Tibial nerve (tissue), 4 donors: ENCODE measurements at regions not wholly inside any gene's neighbourhood (a gene's known extent, or its start where the extent isn't known, plus 50 kb on each side); places are given as distances from the start of the nearest gene placed in this dataset.

ENCODE experiments used
- DNase-seq, 2 donors: peaks; one replicate each; pipeline ENCODE4 v3.0.0-alpha.2; 2019; ENCODE audit warnings: low spot score in 2 of 2
- H3K27ac ChIP-seq, 4 donors: fragments of 200-600 bp; sonication (generic) in 3 of 4; one replicate each; pipeline ENCODE4 v1.5.1; 2017 to 2019; ENCODE audit warnings: mild to moderate bottlenecking in 1 of 4
- H3K27me3 ChIP-seq, 2 donors: fragments of 200-600 bp; sonication (generic) in 1 of 2; one replicate each; pipeline versions ENCODE4 v1.5.1 to v1.6.0; 2017 to 2019
- H3K36me3 ChIP-seq, 3 donors: fragments of 200-600 bp; sonication (generic); one replicate each; pipeline ENCODE4 v1.5.1; 2018 to 2019
- H3K4me1 ChIP-seq, 4 donors: fragments of 200-600 bp; sonication (generic) in 3 of 4; one replicate each; pipeline ENCODE4 v1.5.1; 2017 to 2019
- H3K4me3 ChIP-seq, 4 donors: fragments of 200-600 bp; sonication (generic) in 3 of 4; one replicate each; pipeline ENCODE4 v1.5.1; 2017 to 2019; ENCODE audit warnings: mild to moderate bottlenecking in 1 of 4, moderate library complexity in 1 of 4
- H3K9me3 ChIP-seq, 4 donors: fragments of 200-600 bp; sonication (generic) in 3 of 4; one replicate each; pipeline ENCODE4 v1.5.1; 2017 to 2019
- EP300 ChIP-seq, 2 donors: sonication (generic); formaldehyde crosslinking; IDR thresholded peaks; one replicate each; pipeline ENCODE4 v1.6.1; 2017; ENCODE audit warnings: antibody characterized with exemption in 2 of 2, mild to moderate bottlenecking in 1 of 2
- POLR2A ChIP-seq, 2 donors: fragments of 450-650 bp; IDR thresholded peaks; one replicate each; pipeline ENCODE4 v1.6.1; 2017; ENCODE audit warnings: antibody characterized with exemption in 2 of 2, mild to moderate bottlenecking in 2 of 2, moderate library complexity in 2 of 2
- WGBS, 2 donors: methylation state at CpG; one replicate each; pipeline ENCODE4 v1.1.5; 2018; 5-methylcytosine and 5-hydroxymethylcytosine counted together
- TF ChIP-seq, protein P1 (sequence below), 5 experiments: fragments of 200-600 bp in 3 of 5; fragments of 450-650 bp in 2 of 5; sonication (generic) in 3 of 5; IDR thresholded peaks; one replicate each; pipeline ENCODE4 v1.5.1; 2016 to 2019; ENCODE audit warnings: antibody characterized with exemption in 5 of 5, mild to moderate bottlenecking in 3 of 5, moderate library complexity in 2 of 5

DNA sequence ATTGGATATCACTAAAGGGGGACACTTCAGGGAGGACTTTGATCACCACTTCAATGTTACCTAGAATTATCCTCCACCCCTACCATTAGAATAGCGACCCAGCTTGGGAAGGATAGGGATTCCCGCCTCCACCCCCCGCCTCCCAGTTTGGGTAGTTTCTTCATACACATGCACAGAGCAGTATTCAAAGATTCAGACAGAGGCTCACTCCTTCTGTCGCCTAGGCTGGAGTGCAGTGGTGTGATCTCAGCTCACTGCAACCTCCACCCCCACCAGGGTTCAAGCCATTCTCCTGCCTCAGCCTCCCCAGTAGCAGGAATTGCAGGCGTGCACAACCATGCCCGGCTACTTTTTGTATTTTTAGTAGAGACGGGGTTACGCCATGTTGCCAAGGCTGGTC lies 1166.1 kb downstream of the TYW1 start:
- DNase-seq = no peak
- Histone ChIP-seq H3K4me1 (no peaks in the 10 kb centered on the region), H3K27me3 (no peaks in the 10 kb centered on the region), H3K27ac (no peak overlapping the region), H3K4me3 (no peak overlapping the region), H3K9me3 (no peaks in the 10 kb centered on the region), H3K36me3 (no peaks in the 10 kb centered on the region)
- 77 to 88% methylated on average over 8 of the region's 8 CpGs for WGBS, 2 donors
- TF ChIP-seq POLR2A (IDR thresholded peaks at IDR 0.05) (no peak), EP300 (IDR thresholded peaks at IDR 0.05) (no peak)
- TF ChIP-seq, protein P1, sequence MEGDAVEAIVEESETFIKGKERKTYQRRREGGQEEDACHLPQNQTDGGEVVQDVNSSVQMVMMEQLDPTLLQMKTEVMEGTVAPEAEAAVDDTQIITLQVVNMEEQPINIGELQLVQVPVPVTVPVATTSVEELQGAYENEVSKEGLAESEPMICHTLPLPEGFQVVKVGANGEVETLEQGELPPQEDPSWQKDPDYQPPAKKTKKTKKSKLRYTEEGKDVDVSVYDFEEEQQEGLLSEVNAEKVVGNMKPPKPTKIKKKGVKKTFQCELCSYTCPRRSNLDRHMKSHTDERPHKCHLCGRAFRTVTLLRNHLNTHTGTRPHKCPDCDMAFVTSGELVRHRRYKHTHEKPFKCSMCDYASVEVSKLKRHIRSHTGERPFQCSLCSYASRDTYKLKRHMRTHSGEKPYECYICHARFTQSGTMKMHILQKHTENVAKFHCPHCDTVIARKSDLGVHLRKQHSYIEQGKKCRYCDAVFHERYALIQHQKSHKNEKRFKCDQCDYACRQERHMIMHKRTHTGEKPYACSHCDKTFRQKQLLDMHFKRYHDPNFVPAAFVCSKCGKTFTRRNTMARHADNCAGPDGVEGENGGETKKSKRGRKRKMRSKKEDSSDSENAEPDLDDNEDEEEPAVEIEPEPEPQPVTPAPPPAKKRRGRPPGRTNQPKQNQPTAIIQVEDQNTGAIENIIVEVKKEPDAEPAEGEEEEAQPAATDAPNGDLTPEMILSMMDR (IDR thresholded peaks at IDR 0.05) = no peak

DNA sequence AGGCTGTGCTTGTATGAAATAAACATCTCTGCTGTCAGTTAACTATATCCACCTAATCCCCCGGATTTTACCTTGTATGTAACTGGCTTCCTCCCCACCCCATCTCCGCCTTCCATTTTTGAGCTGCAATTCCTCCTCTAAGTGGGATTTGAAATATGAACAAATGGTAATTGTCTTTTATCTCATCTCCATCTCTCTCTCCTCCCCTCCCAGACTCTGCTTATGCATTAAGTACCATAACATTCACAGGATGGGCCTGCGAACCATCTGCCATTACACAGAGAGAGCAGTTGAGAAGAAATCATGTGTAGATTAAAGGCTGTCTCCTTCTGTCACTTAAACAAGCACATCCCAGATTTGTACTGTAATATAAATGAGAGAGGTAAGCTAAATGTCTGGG lies 1169.9 kb downstream of the TYW1 start:
- TF ChIP-seq POLR2A (IDR thresholded peaks at IDR 0.05) = no peak
- TF ChIP-seq, protein P1 (IDR thresholded peaks at IDR 0.05) = no peak
- no peak for TF ChIP-seq EP300 (IDR thresholded peaks at IDR 0.05)
- Histone ChIP-seq H3K4me1 (no peaks in the 10 kb centered on the region), H3K36me3 (no peaks in the 10 kb centered on the region), H3K27ac (no peak overlapping the region), H3K27me3 (no peaks in the 10 kb centered on the region), H3K9me3 (no peaks in the 10 kb centered on the region), H3K4me3 (no peak overlapping the region)
- WGBS, 2 donors = 40 to 42% methylated on average over 3 of the region's 3 CpGs
- no peak for DNase-seq

DNA sequence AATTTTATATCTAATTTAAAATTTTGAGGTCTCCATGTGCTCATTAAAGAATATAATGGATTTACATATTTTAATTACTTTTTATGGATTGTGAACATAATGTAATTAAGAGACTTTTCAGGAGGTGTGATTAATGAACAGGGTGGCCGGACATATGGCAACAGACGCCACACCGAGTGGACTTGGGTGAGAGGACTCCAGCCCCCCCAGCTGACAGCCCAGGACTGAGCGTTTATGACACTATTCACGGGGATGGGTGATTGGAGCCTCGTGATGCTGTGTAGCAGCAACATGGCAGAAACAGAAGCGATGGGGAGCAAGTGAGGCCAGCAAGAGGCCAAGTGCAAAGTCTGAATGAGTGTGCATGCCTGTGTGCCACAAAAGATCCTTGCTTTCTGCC lies 1176.9 kb downstream of the TYW1 start:
- DNase-seq = no peak
- TF ChIP-seq POLR2A (IDR thresholded peaks at IDR 0.05) = no peak
- H3K9me3 ChIP-seq = no peaks in the 10 kb centered on the region
- no peaks in the 10 kb centered on the region for H3K27me3 ChIP-seq
- H3K4me3 ChIP-seq = no peak overlapping the region
- no peaks in the 10 kb centered on the region for H3K4me1 ChIP-seq
- H3K27ac ChIP-seq = no peak overlapping the region
- 82 to 84% methylated on average over 7 of the region's 7 CpGs for WGBS, 2 donors
- H3K36me3 ChIP-seq = no peaks in the 10 kb centered on the region

DNA sequence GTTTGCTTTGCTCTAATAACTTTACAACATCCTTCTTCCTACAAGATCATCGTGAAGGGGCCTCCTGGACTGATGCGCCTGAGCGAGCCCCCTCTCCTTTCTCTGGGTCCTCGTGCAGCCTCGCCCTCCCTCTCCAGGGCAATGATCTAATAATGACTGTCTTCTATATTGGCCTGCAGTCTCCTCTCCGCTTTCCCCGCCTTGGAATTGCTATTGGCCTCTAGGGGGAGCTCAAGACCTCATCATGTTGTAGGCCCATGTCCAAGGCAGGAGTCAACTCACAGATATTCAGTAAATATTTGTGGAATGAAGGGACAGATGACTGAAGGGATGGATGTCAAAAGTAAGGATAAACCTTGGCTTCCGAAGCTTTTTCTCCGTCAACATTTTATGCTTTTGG lies 1180.3 kb downstream of the TYW1 start:
- 9 to 16% methylated on average over 9 of the region's 9 CpGs for WGBS, 2 donors
- Histone ChIP-seq H3K36me3 (no peaks in the 10 kb centered on the region), H3K27ac (no peak overlapping the region), H3K4me1 (no peaks in the 10 kb centered on the region), H3K9me3 (no peaks in the 10 kb centered on the region), H3K27me3 (no peaks in the 10 kb centered on the region), H3K4me3 (no peak overlapping the region)
- DNase-seq = peak; percentile 16 to 72
- TF ChIP-seq, protein P1 (IDR thresholded peaks at IDR 0.05) = peak; percentile 34 to 63 (median 49)
- TF ChIP-seq POLR2A (IDR thresholded peaks at IDR 0.05) (no peak), EP300 (IDR thresholded peaks at IDR 0.05) (no peak)

DNA sequence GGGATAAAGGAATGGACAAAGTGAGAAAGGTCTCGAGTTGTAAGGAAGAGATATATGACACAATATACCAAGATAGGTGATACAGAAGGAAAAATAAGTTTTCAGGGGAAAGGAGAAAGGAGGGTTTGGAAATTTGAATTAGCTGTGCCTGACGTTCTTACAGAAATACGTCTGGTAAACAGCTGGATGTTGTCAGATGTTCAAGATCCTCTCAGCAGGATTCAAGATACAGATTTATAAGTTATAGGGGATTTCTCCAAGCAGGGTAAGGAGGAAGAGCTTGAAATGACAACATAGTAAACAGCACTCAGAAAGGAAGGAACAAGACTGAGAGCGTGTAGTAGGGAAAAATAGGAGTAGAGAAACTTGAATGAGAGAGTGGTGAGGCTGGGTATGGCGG lies 1184.1 kb downstream of the TYW1 start:
- Histone ChIP-seq H3K27me3 (no peaks in the 10 kb centered on the region), H3K27ac (no peak overlapping the region), H3K36me3 (no peaks in the 10 kb centered on the region), H3K4me1 (peaks cover 0 to 5% (median 0%) of the 10 kb centered on the region in 4 donors), H3K9me3 (peaks cover 0 to 4% (median 0%) of the 10 kb centered on the region in 4 donors), H3K4me3 (no peak overlapping the region)
- DNase-seq = no peak
- 78 to 79% methylated on average over 5 of the region's 5 CpGs for WGBS, 2 donors
- TF ChIP-seq, protein P1 (IDR thresholded peaks at IDR 0.05) = no peak
- TF ChIP-seq EP300 (IDR thresholded peaks at IDR 0.05) (no peak), POLR2A (IDR thresholded peaks at IDR 0.05) (no peak)

DNA sequence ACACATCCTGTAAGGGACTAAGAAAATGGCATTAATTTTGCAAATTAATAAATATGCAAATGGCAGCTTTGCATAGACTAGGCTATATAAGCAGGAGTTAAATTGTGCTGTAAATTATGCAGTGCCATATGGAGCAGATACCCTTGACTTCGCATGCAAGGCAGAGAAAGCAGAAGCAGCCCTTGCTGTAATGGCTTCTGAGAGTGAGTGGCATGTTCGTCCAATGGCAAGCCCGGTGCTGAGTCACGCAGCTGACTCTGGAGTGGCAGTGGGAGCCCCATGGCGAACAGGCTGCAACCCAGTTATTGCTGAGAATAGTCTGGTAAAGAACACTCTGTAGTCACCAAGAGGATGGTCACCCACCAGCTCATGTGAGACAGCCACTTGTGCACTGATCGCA lies 1186.5 kb downstream of the TYW1 start:
- Histone ChIP-seq H3K4me1 (peaks cover 0 to 7% (median 0%) of the 10 kb centered on the region in 4 donors), H3K9me3 (peaks cover 0 to 4% (median 0%) of the 10 kb centered on the region in 4 donors), H3K27ac (no peak overlapping the region), H3K27me3 (no peaks in the 10 kb centered on the region), H3K4me3 (no peak overlapping the region), H3K36me3 (no peaks in the 10 kb centered on the region)
- no peak for DNase-seq
- no peak for TF ChIP-seq EP300 (IDR thresholded peaks at IDR 0.05)
- TF ChIP-seq, protein P1 (IDR thresholded peaks at IDR 0.05) = no peak
- TF ChIP-seq POLR2A (IDR thresholded peaks at IDR 0.05) = no peak
- WGBS, 2 donors = 91 to 98% methylated on average over 6 of the region's 6 CpGs
